ENCODE measurements at regions not wholly inside any gene's neighbourhood (a gene's known extent, or its start where the extent isn't known, plus 50 kb on each side); places are given as distances from the start of the nearest gene placed in this dataset.

DNA sequence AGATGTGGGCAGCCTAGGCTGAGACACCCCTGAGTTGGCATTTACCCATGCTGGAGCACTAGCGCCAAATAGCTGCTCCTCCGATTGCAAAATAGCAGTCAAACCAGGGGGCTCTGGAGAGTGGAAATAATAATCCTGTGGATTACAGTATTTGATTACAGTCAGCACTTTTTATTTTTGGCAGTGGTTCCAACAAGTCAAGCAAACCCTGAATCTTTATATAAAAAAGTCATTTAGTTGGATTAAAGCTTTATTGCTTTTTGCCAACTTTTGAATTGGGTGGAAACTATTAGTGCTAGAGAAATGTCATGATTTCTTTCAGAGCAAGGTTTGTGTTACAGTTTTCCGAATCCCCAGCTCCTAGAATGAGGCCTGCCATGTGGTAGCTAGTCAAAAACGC lies 99.3 kb upstream of the FAM20A start:
- no peak for TF ChIP-seq POLR2A (IDR thresholded peaks at IDR 0.05)
- no peak for TF ChIP-seq POLR2AphosphoS5 (IDR thresholded peaks at IDR 0.05; ENCODE audit: insufficient read depth in 1 of 2, low read depth in 1 of 2)

Data from vagina (tissue), 2 donors.